ENCODE measurements at regions not wholly inside any gene's neighbourhood (a gene's known extent, or its start where the extent isn't known, plus 50 kb on each side); places are given as distances from the start of the nearest gene placed in this dataset.

GRCh38 chr1:193677874-193678273 is 491.5 kb upstream of the B3GALT2 start:
- no peak for TF ChIP-seq REST (IDR thresholded peaks at IDR 0.05; ENCODE audit: insufficient replicate concordance, low read depth)
- no peak for TF ChIP-seq CTCF (IDR thresholded peaks at IDR 0.05; ENCODE audit: insufficient read depth, low read length)

All from HL-60 (cell line).